GM23248 (cell line): ENCODE measurements at regions not wholly inside any gene's neighbourhood (a gene's known extent, or its start where the extent isn't known, plus 50 kb on each side); places are given as distances from the start of the nearest gene placed in this dataset.

Experiments
- EZH2 ChIP-seq: fragments of 200-600 bp; sonication (generic); IDR thresholded peaks from 2 replicates; pipeline ENCODE4 v1.6.1; 2018; ENCODE audit warnings: antibody characterized with exemption, mild to moderate bottlenecking; ENCODE audit not compliant: insufficient read depth, poor library complexity, severe bottlenecking
- EZH2phosphoT487 ChIP-seq: fragments of 200-600 bp; sonication (generic); IDR thresholded peaks from 2 replicates; pipeline ENCODE4 v1.6.1; 2018; ENCODE audit warnings: antibody characterized with exemption, moderate library complexity, mild to moderate bottlenecking, low read depth; ENCODE audit not compliant: insufficient read depth

DNA sequence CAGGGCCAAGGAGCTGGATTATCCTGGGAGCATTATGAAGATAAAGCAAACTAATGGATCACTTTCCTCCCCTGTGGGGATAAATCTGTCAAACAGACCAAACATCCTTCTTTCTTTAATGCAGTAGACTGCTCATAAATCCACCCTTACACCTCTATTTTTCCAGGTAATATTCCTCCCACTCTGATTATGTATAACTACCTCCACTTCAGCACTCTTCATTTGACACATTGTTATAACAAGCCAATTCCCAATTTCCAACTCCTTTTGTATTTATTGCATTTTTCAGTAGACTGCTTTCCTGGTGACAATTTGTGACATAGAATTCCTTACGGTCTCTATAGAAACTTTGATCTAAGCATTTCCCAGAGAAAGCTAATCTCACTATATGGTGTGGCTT is 115.0 kb upstream of the PRKG2 start:
- TF ChIP-seq EZH2phosphoT487 (no peak), EZH2 (no peak)
